ENCODE measurements at regions not wholly inside any gene's neighbourhood (a gene's known extent, or its start where the extent isn't known, plus 50 kb on each side); places are given as distances from the start of the nearest gene placed in this dataset.

DNA sequence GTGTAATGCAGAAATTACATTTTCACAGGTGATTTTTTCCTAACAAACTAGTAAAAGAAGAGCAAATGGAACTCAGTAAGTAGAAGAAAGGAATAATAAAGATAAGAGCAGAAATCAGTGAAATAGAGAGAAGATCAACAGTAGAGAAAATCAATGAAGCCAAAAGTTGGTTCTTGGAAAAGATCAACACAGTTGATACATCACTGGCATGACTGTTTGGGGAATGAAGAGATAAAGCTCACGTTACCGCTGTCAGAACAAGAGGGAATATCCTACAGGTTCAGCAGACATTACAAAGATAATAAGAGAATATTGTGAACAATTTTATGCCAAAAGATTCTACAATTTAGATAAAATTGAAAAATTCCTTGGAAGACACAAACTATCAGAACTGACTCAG lies 146.4 kb downstream of the ACTR3B start:
- H3K4me1 ChIP-seq = no peaks in the 10 kb centered on the region
- H3K4me3 ChIP-seq = no peak overlapping the region
- H3K27me3 ChIP-seq = no peaks in the 10 kb centered on the region
- TF ChIP-seq, protein P1, sequence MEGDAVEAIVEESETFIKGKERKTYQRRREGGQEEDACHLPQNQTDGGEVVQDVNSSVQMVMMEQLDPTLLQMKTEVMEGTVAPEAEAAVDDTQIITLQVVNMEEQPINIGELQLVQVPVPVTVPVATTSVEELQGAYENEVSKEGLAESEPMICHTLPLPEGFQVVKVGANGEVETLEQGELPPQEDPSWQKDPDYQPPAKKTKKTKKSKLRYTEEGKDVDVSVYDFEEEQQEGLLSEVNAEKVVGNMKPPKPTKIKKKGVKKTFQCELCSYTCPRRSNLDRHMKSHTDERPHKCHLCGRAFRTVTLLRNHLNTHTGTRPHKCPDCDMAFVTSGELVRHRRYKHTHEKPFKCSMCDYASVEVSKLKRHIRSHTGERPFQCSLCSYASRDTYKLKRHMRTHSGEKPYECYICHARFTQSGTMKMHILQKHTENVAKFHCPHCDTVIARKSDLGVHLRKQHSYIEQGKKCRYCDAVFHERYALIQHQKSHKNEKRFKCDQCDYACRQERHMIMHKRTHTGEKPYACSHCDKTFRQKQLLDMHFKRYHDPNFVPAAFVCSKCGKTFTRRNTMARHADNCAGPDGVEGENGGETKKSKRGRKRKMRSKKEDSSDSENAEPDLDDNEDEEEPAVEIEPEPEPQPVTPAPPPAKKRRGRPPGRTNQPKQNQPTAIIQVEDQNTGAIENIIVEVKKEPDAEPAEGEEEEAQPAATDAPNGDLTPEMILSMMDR (IDR thresholded peaks at IDR 0.05) = no peak
- H3K27ac ChIP-seq = no peak overlapping the region
- no peak for DNase-seq
- H3K9me3 ChIP-seq = no peaks in the 10 kb centered on the region
- WGBS, 2 donors = 71 to 84% methylated on average over 2 of the region's 2 CpGs
- H3K36me3 ChIP-seq = no peaks in the 10 kb centered on the region
- no peak for ATAC-seq
- intact Hi-C loops (cut with DNase I) = no loop called here

DNA sequence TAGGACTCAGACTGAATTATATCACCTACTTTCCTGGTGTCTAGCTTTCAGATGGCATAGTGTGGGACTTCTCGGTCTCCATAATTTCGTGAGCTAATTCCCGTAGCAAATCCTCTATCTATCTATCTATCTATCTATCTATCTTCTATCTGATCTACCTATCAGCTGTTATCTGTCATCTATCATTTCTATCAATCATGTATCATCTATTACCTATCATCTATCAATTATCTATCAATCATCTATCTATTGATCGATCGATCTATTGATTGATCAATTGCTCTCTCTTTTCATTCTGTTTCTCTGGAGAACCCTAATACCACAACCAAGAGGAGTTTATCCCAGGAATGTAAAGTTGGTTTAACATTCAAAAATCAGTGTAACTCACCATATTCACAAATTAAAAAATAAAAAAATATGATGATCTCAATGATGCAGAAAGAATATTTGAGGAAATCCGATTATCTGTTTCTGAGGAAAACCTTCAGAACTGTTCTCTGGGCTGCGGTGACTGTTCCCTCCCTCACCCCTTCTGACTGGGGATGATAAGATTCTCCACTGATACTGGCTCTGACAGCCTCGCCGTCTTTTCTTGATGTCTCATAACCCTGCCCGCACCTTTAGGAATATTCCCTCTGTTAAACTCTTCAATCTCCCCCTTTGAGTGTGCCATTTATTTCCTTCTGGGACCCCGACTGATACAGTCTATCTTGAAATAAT lies 147.7 kb downstream of the ACTR3B start:
- DNase-seq (no peak), ATAC-seq (no peak)
- Histone ChIP-seq H3K4me3 (no peak overlapping the region), H3K9me3 (no peaks in the 10 kb centered on the region), H3K36me3 (no peaks in the 10 kb centered on the region), H3K27ac (no peak overlapping the region), H3K27me3 (peaks cover 0 to 10% (median 0%) of the 10 kb centered on the region in 7 donors), H3K4me1 (no peaks in the 10 kb centered on the region)
- intact Hi-C loops (cut with DNase I) = no loop called here
- WGBS, 2 donors = 86 to 90% methylated on average over 11 of the region's 11 CpGs
- TF ChIP-seq, protein P1 (IDR thresholded peaks at IDR 0.05) = no peak

DNA sequence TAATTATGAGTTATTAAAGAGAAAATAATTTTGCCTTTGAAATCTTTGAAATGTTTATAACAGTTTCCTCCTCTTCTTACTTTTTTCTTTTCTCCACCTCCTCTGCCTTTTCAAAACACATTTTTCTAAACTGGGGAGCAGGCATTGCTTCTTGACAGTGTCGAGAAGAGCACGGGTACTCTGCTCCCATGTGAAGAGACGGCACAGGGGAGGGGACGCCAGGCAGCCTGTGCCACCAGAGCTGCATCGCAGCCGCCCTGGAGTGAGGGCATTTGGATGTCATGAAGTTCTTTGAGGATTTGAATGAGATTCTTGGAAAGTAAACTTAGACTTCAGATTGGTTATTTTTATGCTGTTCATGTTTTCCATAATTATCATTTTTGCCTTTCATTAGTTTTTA lies 149.7 kb downstream of the ACTR3B start:
- ATAC-seq = no peak
- Histone ChIP-seq H3K9me3 (no peaks in the 10 kb centered on the region), H3K36me3 (no peaks in the 10 kb centered on the region), H3K4me3 (no peak overlapping the region), H3K4me1 (no peaks in the 10 kb centered on the region), H3K27me3 (peaks cover 0 to 12% (median 0%) of the 10 kb centered on the region in 7 donors), H3K27ac (no peak overlapping the region)
- TF ChIP-seq, protein P1 (IDR thresholded peaks at IDR 0.05) = no peak
- intact Hi-C loops (cut with DNase I) = no loop called here
- 73 to 82% methylated on average over 6 of the region's 6 CpGs for WGBS, 2 donors
- no peak for DNase-seq

DNA sequence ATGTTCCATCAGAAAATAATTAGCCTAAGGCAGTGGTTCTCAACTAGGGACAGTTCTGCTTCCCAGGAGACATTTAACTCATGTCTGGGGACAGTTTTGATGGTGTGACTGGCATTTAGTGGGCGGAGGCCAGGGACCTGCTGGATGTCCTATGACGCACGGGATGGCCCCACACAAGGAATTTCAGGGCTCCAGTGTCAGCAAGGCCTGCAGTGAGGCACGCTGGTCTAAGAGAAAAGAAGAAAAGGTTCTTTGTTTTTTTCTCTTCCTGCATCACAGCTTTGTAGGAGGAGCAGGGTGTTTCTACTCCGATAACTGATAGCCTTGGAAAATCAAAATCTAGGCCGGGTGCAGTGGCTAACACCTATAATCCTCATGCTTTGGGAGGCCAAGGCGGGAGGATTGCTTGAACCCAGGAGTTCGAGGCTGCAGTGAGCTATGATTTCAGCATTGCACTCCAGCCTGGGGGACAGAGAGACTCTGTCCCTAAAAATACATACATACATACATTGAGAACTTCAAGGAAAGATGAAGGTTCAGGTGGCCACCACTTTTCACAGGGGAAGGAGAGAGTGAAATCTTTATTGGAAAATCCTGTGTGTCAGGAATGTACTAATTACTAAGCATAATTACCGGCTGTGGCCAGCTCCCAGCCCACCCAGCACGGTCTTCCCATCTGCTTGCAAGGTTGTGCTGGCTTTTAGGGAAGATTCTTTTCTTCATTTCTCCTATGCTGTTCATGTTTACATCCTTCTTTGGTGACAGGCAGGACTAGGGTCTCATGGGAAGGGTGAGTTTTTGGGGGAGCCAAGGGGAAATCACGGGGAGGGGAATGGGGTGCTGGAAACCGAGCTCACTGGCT lies 150.4 kb downstream of the ACTR3B start:
- no peak overlapping the region for H3K4me3 ChIP-seq
- 48 to 60% methylated on average over 12 of the region's 12 CpGs for WGBS, 2 donors
- H3K36me3 ChIP-seq = no peaks in the 10 kb centered on the region
- no peaks in the 10 kb centered on the region for H3K4me1 ChIP-seq
- TF ChIP-seq, protein P1 (IDR thresholded peaks at IDR 0.05) = no peak
- intact Hi-C loops (cut with DNase I) = no loop called here
- ATAC-seq = no peak
- H3K9me3 ChIP-seq = no peaks in the 10 kb centered on the region
- no peak overlapping the region for H3K27ac ChIP-seq
- H3K27me3 ChIP-seq = peaks cover 0 to 12% (median 0%) of the 10 kb centered on the region in 7 donors
- DNase-seq = no peak

Measured in heart right ventricle (tissue), 16 donors.